Globus pallidus (tissue), 1 donor: ENCODE measurements at regions not wholly inside any gene's neighbourhood (a gene's known extent, or its start where the extent isn't known, plus 50 kb on each side); places are given as distances from the start of the nearest gene placed in this dataset.

ENCODE experiments used
- DNase-seq: peaks from one replicate; pipeline ENCODE4 v3.0.0-alpha.2; 2015; ENCODE audit warnings: low spot score

DNA sequence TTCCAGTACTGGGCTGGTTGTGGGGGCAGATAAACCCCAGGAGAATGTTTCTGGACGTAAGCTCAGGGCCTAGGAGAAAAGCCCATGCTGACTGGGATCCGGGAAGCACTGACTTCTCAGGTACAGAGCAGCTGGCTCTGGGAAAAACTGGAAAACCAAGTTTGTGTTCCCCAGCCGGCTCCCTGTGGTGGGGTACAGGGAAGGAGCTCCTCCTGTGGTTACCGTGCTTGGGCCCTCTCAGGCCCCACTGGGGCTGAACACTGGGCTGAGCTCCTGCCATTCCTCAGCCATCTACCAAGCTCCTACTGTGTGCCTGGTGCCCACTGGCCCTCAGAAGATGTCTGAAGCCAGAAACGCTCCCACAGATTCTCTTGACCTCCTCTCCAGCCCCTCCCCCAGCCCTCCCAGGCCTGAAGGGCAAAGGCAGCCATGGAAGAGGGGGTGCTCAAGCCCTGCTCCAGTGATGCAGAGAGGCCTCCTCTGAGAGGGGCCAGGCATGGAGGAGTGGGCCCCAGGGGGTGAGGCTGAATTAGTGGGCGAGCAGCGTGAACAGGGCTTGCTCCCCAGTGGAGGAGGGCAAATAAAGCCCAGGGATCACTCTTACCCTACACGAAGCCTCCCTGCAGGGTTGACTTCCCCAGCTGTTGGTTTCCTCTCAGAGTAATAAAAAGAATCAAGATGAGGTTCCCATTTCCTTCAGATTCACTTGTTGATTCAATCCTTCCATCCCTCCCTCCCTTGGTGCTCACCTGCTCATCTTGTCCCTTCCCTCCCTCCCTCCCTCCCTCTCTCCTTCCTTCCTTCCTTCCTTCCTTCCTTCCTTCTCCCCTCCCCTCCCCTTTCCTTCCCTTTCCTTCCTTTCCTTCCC, 100.0 kb downstream of the VEGFA start:
- DNase-seq = no peak

DNA sequence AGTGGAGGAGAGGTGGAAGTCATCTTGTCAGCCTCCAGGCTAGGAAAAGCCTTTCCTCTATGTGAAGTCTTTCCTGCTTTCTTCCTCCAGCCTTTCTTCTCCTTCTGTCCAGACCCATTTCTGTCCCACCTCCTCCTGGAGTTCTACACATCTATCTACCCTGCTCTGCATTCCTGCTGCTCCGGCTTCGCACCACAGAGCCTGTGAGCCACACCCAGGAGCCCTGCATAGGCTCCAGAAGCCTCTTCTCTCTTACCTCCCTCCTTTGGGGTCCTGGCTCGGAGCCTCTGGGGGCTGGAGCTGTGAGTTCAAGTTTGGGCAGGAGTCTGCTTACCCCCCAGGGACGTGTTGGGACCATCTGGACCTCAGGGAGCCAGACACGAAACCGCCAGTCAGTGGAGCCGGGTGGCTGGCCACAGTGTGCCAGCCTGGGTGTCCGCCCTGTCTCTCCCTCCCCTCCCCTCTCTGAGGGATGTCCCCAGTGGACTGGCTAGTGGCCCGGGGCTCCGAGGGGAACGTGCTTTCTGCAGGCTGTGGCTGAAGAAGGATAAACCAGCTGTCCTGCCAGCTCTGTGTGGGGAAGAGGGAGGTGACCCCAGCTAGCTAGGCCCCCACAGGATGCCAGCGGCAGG, 99.2 kb downstream of the VEGFA start:
- no peak for DNase-seq

- DNase-seq = no peak
Measured at GRCh38 chr6:43868467-43868866, 98.5 kb downstream of the VEGFA start.

- no peak for DNase-seq
Measured at GRCh38 chr6:43867996-43868395, 98.0 kb downstream of the VEGFA start.

GRCh38 chr6:43867246-43867645, 97.2 kb downstream of the VEGFA start:
- DNase-seq = no peak

GRCh38 chr6:43865932-43866645, 96.1 kb downstream of the VEGFA start:
- DNase-seq = no peak

DNA sequence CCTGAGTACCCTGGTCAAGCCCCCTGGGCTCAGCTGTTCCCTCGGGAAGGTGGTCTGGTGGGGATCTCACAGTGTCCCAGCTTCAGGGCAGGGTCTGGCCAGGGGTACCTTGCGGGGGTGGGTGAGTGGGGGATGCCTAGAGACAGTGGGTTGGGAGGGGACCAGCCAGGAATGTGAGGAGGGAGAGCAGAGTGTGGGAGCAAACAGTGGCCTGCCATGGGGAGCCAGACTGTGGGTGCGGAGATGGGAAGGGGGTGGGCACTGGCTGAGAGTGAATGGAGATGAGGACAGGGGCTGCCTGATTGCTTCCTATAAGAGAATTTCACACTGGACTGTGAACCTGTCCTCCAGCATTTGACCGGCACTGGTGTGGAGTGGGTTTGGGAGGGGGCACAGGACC, 95.1 kb downstream of the VEGFA start:
- DNase-seq = no peak

- DNase-seq = no peak
Measured at GRCh38 chr6:43862925-43863324, 92.9 kb downstream of the VEGFA start.

DNA sequence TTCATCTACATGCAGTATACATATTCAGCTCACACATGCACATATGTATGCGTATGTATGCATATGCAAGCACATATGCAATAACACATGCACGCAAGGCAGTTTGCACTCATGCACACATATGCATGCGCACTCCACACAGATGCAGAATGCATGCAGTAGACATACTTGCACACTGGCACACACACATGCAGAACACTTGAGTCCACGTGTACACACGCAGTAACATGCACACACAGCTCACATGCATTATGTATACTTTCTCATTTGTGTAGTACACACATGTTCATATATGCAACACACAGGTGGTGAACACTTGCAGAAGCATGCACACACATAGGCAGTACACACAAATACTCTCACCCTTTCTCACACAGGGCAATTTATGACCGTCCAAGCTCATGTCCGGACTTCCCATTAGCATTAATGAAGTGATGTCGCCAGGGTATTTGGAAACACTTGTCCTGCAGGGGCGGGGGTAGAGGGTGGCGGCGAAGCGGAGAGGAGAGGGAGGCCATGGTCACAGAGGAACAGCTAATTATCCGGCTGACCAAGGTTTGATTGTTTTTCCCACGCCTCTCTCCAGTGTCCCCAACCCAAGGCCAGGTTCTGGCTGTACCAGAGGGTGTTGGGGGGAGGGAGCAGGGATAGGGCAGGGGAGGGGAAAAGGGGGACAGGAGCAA, 91.3 kb downstream of the VEGFA start:
- DNase-seq = no peak

DNA sequence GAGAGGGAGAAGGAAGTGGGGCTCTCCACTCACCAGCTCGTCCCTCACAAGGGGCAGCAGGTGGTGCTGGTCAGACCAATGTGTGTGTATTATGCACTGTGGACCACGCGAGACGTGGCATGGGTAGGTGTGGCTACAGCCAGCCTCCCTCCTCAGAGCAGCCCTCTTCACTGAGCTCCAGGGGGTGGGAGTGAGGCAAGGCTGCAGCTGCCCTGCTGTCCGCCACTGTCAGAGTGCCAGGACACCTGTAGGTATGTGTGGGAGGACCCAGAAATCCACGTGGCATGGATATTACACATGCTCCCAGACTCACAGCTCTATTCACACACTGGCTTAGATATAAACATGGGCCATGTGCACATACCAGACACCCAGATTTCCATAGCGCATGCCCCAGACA, 90.3 kb downstream of the VEGFA start:
- DNase-seq = no peak

- DNase-seq = no peak
Measured at GRCh38 chr6:43859213-43859612, 89.2 kb downstream of the VEGFA start.

GRCh38 chr6:43858161-43859153, 88.4 kb downstream of the VEGFA start:
- no peak for DNase-seq

DNA sequence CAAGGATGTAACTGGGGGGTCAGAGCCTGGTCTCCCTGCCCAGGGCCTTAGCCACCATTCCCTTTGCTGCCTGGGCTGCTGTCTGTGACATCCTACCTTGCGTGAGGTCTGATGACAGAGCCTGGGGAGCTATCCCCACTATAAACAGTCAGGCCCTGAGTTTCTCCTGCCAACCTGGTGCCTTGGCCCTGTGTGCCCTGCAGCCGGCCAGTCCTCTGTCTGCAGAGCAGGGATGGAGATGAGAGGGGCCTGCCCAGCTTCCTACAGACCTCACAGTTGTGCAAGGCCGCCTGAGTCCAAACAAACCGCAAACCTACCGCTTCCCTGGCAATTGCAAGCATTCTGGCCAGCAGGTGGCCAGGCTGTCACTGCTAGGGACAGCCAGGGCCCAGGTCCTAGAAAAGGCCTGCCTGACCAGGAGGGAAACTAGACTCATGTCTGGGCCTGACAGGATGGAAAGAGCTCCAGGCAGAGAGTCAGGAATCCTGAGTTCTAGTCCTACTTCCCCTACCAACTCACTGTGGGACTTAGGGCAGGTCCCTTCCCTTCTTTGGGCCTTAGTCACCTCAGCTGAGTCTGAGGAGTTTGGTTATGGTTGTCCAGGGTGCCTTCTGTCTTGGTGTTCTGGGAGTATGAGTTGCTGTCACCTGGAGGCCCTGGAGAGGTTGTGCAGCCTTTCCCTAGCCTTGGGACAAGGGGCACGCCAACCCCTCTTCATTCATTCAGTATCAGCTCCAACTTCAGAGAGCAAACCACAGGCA, 86.2 kb downstream of the VEGFA start:
- no peak for DNase-seq

- no peak for DNase-seq
Measured at GRCh38 chr6:43855247-43855646, 85.2 kb downstream of the VEGFA start.

DNA sequence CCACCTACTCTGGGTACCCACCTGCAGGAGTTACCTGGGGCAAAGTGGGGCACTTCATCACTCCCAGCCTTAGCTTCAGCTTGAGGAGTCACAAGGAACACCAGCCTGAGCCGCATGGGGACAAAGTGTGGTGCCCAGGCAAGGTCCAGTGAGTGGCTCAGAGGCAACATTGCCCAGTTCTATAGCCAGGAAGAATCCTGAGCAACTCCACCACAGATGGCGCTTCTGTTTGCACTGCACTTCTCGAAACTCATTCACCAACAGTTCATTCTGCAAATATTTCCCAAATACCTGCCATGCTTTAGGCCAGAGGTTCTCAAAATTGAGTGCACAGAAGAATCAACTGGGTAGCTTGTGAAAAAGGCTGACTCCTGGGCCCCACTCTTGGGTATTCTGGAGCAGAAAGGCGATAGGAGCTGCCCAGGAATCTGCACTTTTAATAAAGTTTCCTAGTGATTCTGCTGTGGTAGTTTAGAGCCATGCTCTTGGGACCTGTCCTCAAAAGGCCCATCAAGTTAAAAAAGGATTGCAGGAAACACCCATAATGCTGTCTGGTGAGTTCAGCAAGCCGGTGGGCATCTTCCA, 83.1 kb downstream of the VEGFA start:
- DNase-seq = no peak

- no peak for DNase-seq
Measured at GRCh38 chr6:43852350-43852864, 82.4 kb downstream of the VEGFA start.

GRCh38 chr6:43851204-43851865, 81.3 kb downstream of the VEGFA start:
- DNase-seq = no peak

DNA sequence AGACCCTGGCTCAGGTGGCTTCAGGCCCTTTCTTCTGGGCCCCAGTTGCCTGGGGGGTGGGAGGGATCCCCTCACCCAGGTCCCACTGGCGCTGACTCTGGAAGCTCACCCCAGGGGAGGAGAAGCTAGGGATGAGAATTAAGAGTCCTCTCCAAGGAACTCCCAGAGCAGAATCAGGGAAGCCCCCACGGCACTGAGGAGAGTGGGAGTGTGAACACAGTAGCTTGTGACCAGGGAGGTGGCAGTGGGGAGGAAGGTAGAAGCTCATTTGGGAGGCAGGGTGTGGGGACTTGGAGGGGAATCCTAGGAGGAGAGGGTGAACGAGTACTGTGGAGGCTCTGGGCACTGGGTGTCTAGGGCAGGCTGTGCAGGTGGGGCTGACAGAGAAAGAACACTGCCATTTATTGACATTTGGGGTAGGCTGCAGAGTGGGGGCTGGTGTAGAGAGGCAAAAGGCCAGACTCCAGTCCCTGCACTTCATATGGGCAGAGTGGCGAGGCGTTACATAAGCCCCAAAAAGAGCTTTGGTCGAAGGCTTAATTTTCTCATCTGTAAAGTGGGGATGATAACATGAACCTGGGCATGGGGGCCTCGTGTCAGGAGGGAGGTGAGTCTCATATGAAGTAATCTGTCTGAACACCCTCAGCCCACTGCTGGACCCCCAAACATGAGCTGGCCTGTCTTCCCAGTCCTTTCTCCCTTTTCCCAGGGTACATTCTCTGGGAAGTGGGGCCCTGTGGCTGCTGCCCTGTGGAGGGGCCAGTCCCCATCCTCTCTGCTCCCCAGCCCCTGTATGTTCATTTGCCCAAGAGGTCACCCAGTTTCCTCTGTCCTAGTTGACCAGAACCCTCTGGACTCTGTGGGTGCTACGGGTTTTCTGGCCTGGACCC, 80.5 kb downstream of the VEGFA start:
- no peak for DNase-seq
